ENCODE measurements at regions not wholly inside any gene's neighbourhood (a gene's known extent, or its start where the extent isn't known, plus 50 kb on each side); places are given as distances from the start of the nearest gene placed in this dataset.

DNA sequence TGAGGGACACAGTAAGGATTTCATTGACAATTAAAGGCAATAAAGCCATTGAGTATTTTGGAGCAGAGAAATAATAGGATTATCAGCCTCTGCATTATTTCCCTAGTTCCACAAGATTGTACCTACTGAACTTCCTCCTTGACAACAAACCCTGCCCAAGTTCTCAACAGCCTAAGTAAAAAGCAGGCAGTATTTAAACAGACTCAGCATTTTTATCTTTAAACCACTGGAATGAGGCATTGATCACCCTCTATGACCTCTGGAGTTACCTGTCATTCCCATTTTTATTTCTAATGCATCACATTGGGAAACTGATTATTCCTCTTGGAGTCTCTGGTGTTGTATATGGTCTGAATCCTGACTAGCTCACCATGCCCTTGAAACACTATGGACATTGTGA is 570.6 kb upstream of the STXBP6 start:
- DNase-seq = no peak
- Mint-ChIP-seq H3K36me3 (peaks cover 0 to 3% (median 0%) of the 10 kb centered on the region in 3 donors), H3K9me3 (peaks cover 8 to 31% (median 20%) of the 10 kb centered on the region in 6 donors), H3K4me1 (no peaks in the 10 kb centered on the region), H3K27ac (no peak overlapping the region), H3K4me3 (no peak overlapping the region), H3K27me3 (ENCODE audit: low read depth in 3 of 3) (peaks cover 0 to 3% (median 0%) of the 10 kb centered on the region in 3 donors)

GRCh38 chr14:25615174-25615573 is 565.2 kb upstream of the STXBP6 start:
- Mint-ChIP-seq H3K4me3 (no peak overlapping the region), H3K27ac (no peak overlapping the region), H3K4me1 (no peaks in the 10 kb centered on the region), H3K9me3 (peaks cover 11 to 29% (median 18%) of the 10 kb centered on the region in 6 donors), H3K36me3 (peaks cover 0 to 3% (median 0%) of the 10 kb centered on the region in 3 donors), H3K27me3 (ENCODE audit: low read depth in 3 of 3) (peaks cover 0 to 2% (median 0%) of the 10 kb centered on the region in 3 donors)
- DNase-seq = no peak

GRCh38 chr14:25607192-25607591 is 557.2 kb upstream of the STXBP6 start:
- no peak for DNase-seq
- peaks cover 0 to 3% (median 2%) of the 10 kb centered on the region in 3 donors for H3K27me3 Mint-ChIP-seq (ENCODE audit: low read depth in 3 of 3)
- no peaks in the 10 kb centered on the region for H3K36me3 Mint-ChIP-seq
- no peak overlapping the region for H3K27ac Mint-ChIP-seq
- peaks cover 0 to 19% (median 5%) of the 10 kb centered on the region in 6 donors for H3K9me3 Mint-ChIP-seq
- no peak overlapping the region for H3K4me3 Mint-ChIP-seq
- H3K4me1 Mint-ChIP-seq = no peaks in the 10 kb centered on the region

GRCh38 chr14:25602106-25602505 is 552.2 kb upstream of the STXBP6 start:
- no peaks in the 10 kb centered on the region for H3K4me1 Mint-ChIP-seq
- no peak overlapping the region for H3K27ac Mint-ChIP-seq
- H3K9me3 Mint-ChIP-seq = peaks cover 1 to 29% (median 8%) of the 10 kb centered on the region in 6 donors

DNA sequence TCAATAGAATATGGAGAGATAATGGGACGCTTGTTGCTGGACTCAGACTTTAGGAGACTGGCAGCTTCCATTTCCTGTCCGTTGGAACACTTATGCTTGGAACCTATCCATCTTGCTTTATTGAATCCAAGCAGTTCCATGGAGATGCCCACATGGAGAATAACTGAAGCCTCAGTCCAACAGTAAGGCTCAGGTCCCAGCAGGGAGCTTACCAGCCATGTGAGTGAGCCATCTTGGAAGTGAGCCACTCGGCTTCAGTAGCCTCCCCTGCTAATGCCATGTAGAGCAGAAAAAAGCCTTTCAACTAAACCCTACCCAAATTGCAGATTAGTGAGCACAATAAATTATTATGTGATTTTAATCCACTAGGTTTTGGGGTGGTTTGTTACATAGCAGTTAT is 538.8 kb upstream of the STXBP6 start:
- H3K27ac Mint-ChIP-seq = no peak overlapping the region
- no peaks in the 10 kb centered on the region for H3K36me3 Mint-ChIP-seq
- no peaks in the 10 kb centered on the region for H3K4me1 Mint-ChIP-seq
- no peak for DNase-seq
- H3K9me3 Mint-ChIP-seq = peaks cover 5 to 12% (median 7%) of the 10 kb centered on the region in 6 donors
- H3K27me3 Mint-ChIP-seq (ENCODE audit: low read depth in 3 of 3) = no peaks in the 10 kb centered on the region
- no peak overlapping the region for H3K4me3 Mint-ChIP-seq

More at GRCh38 chr14:25602106-25602505, 552.2 kb upstream of the STXBP6 start:
- DNase-seq = no peak
- Mint-ChIP-seq H3K4me3 (no peak overlapping the region), H3K27me3 (ENCODE audit: low read depth in 3 of 3) (peaks cover 1 to 3% (median 2%) of the 10 kb centered on the region in 3 donors), H3K36me3 (no peaks in the 10 kb centered on the region)

GRCh38 chr14:25574628-25575325 is 524.8 kb upstream of the STXBP6 start:
- no peaks in the 10 kb centered on the region for H3K36me3 Mint-ChIP-seq
- no peaks in the 10 kb centered on the region for H3K4me1 Mint-ChIP-seq
- no peak overlapping the region for H3K27ac Mint-ChIP-seq

DNA sequence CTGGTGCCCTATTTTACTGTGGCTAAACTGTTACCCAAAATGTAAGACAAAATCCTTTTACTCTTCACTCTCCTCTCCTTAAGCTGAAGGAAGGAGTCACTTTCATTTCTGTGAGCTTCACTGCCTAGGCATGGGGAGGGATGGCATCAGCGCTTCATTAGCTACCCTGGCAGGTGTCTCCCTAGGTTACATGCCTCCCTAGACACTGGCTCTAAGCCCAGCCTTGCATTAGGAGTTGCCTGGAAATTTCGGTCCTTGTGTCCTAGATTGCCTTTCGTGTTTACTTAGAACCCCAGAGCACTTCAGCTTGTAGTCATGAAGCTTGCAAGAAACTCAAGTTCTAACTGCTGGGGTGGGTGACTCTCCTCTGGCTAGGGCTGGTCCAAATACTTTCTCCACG is 520.5 kb upstream of the STXBP6 start:
- Mint-ChIP-seq H3K4me1 (no peaks in the 10 kb centered on the region), H3K36me3 (no peaks in the 10 kb centered on the region), H3K27ac (no peak overlapping the region), H3K27me3 (ENCODE audit: low read depth in 3 of 3) (peaks cover 0 to 2% (median 1%) of the 10 kb centered on the region in 3 donors), H3K4me3 (no peak overlapping the region), H3K9me3 (peaks cover 4 to 25% (median 13%) of the 10 kb centered on the region in 6 donors)
- DNase-seq = no peak

More at GRCh38 chr14:25574628-25575325, 524.8 kb upstream of the STXBP6 start:
- H3K27me3 Mint-ChIP-seq (ENCODE audit: low read depth in 3 of 3) = peaks cover 0 to 1% (median 0%) of the 10 kb centered on the region in 3 donors
- DNase-seq = no peak
- peaks cover 2 to 24% (median 5%) of the 10 kb centered on the region in 6 donors for H3K9me3 Mint-ChIP-seq
- no peak overlapping the region for H3K4me3 Mint-ChIP-seq

- no peak for DNase-seq
- Mint-ChIP-seq H3K27me3 (ENCODE audit: low read depth in 3 of 3) (no peaks in the 10 kb centered on the region), H3K27ac (no peak overlapping the region), H3K9me3 (peaks cover 0 to 6% (median 0%) of the 10 kb centered on the region in 6 donors), H3K4me1 (no peaks in the 10 kb centered on the region), H3K4me3 (no peak overlapping the region), H3K36me3 (no peaks in the 10 kb centered on the region)
These were observed 507.5 kb upstream of the STXBP6 start for GRCh38 chr14:25557466-25557865.

DNA sequence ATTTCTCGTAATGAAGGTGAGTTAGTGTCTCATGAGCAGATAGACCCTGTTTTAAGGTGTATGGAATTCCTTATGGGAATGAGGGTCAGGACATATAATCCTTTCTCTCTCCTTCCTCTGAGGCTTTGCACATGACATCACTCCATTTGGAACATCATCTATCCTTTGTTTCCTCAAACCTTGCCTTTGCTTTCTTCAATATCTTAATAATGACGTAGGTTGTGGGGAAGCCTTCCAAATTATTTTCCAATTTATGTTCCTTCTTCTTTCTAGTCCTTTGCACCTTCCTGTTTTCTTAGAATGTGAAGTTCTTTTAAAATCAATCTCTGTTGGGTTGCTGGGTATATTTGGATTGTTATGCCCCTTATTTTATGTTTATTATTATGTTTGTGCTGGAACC is 502.9 kb upstream of the STXBP6 start:
- Mint-ChIP-seq H3K27ac (no peak overlapping the region), H3K4me3 (no peak overlapping the region), H3K27me3 (ENCODE audit: low read depth in 3 of 3) (peaks cover 0 to 1% (median 0%) of the 10 kb centered on the region in 3 donors), H3K9me3 (peaks cover 0 to 8% (median 3%) of the 10 kb centered on the region in 6 donors), H3K4me1 (no peaks in the 10 kb centered on the region), H3K36me3 (no peaks in the 10 kb centered on the region)
- DNase-seq = no peak

DNA sequence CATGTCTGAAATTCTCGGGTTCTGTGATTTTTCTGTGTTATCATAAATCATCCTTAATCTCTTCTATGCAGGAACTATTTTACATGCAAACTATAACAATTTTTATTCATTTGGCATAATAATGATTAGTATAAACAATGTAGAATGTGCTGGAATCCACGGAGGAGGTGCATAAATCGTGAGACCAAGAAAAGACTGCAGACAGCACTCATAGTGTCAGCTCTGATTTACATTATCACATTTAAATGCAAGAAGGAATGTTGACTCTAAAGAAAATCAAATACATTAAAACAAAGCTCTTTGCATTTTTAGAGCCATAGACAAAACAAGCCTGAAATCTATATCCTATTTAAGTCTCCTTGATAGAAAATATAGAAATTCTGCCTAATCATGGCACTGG is 501.7 kb upstream of the STXBP6 start:
- no peak for DNase-seq
- Mint-ChIP-seq H3K4me1 (no peaks in the 10 kb centered on the region), H3K4me3 (no peak overlapping the region), H3K27me3 (ENCODE audit: low read depth in 3 of 3) (peaks cover 0 to 1% (median 0%) of the 10 kb centered on the region in 3 donors), H3K36me3 (no peaks in the 10 kb centered on the region), H3K9me3 (peaks cover 0 to 8% (median 3%) of the 10 kb centered on the region in 6 donors), H3K27ac (no peak overlapping the region)

GRCh38 chr14:25546826-25547225 is 496.9 kb upstream of the STXBP6 start:
- no peak overlapping the region for H3K27ac Mint-ChIP-seq
- peaks cover 0 to 13% (median 2%) of the 10 kb centered on the region in 6 donors for H3K9me3 Mint-ChIP-seq
- no peak for DNase-seq
- no peak overlapping the region for H3K4me3 Mint-ChIP-seq
- H3K36me3 Mint-ChIP-seq = no peaks in the 10 kb centered on the region
- no peaks in the 10 kb centered on the region for H3K4me1 Mint-ChIP-seq
- peaks cover 0 to 2% (median 0%) of the 10 kb centered on the region in 3 donors for H3K27me3 Mint-ChIP-seq (ENCODE audit: low read depth in 3 of 3)

DNA sequence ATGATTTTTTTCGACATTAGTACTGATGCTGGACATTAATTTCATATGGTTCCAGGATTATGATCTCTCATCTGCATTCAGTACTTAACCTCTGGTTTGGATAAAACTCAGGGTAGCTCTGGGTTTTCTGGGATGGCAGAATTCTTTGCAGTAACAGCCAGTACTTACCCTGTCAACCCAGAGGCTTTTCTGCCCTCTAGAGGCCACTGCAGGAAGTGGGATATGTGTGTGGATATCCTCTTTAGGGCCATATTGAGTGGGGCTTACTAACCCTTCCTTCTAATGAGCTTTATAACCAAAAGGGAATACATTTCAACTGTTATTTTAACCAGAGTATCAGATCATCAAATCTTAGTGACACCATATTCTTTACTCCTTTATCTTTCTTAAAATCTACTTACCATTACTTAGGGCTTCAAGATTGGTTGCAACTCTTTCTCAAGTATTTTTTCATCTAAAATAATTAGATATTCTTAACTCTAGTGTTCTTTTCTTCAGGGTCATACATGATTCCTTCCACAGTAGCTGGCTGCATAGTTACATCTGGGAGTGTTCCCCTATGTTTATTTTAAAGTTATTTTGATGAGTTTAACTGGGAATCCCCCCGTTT is 488.0 kb upstream of the STXBP6 start:
- Mint-ChIP-seq H3K9me3 (peaks cover 0 to 6% (median 1%) of the 10 kb centered on the region in 6 donors), H3K4me3 (no peak overlapping the region), H3K36me3 (no peaks in the 10 kb centered on the region), H3K4me1 (no peaks in the 10 kb centered on the region), H3K27me3 (ENCODE audit: low read depth in 3 of 3) (peaks cover 0 to 6% (median 2%) of the 10 kb centered on the region in 3 donors), H3K27ac (no peak overlapping the region)
- no peak for DNase-seq

- Mint-ChIP-seq H3K4me3 (no peak overlapping the region), H3K9me3 (peaks cover 0 to 8% (median 0%) of the 10 kb centered on the region in 6 donors), H3K4me1 (no peaks in the 10 kb centered on the region), H3K27me3 (ENCODE audit: low read depth in 3 of 3) (peaks cover 0 to 3% (median 0%) of the 10 kb centered on the region in 3 donors), H3K27ac (no peak overlapping the region), H3K36me3 (no peaks in the 10 kb centered on the region)
- DNase-seq = no peak
These were observed 476.3 kb upstream of the STXBP6 start for GRCh38 chr14:25526290-25526689.

DNA sequence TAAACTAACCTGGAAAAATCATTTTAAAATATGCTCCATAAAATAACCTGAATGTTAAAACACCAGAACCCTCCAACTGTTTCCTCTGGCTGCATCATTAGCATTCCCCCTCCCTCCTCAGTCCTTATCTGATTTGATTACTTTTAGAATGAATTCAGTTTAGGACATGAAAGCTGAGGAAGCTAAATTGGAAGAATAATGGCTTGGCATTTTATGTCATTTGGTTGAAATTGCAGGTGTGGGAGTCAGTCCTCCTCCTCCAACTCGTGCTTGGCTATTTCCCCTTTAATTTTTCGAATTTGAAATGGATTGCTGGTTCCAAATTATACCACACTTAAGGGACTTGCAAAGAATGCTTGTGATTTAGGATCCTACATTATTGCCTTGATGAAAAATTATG is 473.0 kb upstream of the STXBP6 start:
- Mint-ChIP-seq H3K9me3 (peaks cover 0 to 6% (median 0%) of the 10 kb centered on the region in 6 donors), H3K27me3 (ENCODE audit: low read depth in 3 of 3) (peaks cover 0 to 5% (median 0%) of the 10 kb centered on the region in 3 donors), H3K4me3 (no peak overlapping the region), H3K36me3 (no peaks in the 10 kb centered on the region), H3K27ac (no peak overlapping the region), H3K4me1 (no peaks in the 10 kb centered on the region)
- no peak for DNase-seq
